NCI-H446 treated with DMSO at 0.1 percent for 48 hours (cell line): ENCODE measurements at regions not wholly inside any gene's neighbourhood (a gene's known extent, or its start where the extent isn't known, plus 50 kb on each side); places are given as distances from the start of the nearest gene placed in this dataset.

Experiments
- DNase-seq: peaks from one replicate; lab custom pipeline; 2025; lab: John Stamatoyannopoulos, UW

DNA sequence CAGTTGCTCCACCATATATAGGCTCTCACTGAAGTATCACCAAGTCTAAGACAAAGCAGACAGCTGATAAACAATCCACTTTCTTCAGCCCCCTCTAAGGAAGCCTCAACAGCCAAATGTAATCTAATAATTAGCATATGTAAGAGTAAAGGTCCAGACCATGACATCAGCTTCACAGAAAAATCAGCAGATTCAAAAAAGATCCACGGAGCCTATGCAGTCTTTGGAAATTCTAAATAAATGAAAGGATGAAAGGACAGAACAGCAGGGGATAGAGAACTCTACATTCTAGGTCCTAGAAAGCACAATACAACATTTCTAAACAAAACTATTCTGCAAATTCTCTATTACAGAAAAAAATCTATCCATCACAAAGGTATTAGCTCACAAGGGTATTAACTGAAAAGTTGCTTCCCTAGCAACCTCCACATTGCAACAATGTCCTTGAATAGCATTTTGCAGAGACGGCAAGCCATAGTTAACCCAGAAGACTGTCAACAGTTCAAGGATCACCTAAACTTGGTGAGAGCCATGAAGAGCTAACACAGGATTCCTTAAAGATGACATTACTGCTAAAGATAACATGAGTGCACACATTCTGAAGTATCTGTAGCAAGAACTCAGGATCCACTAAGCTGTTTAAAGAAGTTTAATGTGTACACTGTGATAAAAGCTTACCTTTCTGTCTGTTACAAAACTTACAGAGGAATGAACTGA lies 74.3 kb downstream of the SIPA1L2 start:
- no peak for DNase-seq

DNA sequence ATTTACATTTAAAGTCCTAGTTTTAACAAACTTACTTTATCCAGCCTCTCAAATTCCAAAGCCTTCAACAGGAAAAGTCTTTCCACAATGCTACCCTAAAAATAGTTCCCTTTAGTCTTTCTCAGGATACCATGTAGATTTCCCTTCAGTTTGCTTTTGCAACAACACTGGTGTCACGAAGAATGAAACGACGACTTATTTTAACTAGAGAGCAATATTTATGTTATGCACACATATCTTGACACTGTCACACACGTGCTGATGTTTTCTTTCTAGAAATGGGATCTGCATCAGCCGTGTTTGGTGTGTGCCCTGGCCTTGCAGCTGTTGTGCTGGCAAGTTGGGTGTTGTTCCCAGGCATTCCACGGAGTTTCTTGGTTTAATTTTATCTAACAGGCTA lies 75.5 kb downstream of the SIPA1L2 start:
- DNase-seq, result no peak

DNA sequence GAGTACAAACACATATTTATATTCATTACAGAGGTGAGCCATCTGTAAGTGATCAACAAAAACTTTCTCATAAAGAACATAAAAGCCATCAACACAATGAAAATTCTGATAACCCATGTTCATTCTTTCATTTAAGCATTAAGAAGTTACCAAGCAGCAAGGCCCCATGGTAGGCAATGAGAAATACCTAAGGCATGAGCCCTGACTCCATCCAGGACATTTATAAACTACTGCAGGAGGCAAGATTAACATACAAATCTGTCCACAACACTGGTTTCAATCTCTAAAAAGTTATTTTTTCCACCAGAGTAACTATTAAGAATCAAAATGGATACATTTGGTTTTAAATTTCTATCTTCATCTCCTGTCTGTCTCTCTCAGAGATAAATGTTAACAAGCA lies 76.1 kb downstream of the SIPA1L2 start:
- DNase-seq, result no peak

DNA sequence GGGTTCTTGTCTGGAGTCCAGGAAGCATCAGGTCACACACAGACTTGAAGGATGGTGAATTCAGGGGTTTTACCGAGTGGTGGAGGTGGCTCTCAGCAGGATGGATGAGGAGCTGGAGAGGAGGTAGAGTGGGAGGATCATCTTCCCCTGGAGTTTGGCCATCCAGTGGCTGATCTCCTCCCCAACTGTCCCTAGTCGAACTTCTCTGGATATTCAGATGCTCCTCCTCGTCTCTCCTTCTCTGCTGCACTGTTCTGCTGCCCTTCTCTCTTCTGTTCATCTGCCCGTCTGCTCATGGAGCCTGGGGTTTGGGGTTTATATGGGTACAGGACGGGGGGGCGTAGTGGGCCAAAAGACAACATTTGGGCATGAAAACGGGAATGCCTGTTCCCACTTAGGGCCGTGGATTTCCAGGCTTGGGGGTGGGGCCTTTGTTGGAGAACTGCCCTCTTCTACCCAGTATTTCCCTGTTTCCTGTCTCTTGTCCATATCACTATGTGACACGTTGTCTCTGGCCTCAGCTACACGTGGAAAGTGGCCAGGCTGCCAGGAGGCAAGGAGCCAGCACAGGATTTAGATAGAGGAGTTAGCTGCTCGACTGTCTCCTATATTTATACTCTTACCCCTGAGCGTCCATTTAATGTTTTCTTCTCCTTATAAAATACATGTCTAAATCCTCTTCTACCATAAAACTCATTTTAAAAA lies 76.7 kb downstream of the SIPA1L2 start:
- peak; percentile 25 for DNase-seq

DNA sequence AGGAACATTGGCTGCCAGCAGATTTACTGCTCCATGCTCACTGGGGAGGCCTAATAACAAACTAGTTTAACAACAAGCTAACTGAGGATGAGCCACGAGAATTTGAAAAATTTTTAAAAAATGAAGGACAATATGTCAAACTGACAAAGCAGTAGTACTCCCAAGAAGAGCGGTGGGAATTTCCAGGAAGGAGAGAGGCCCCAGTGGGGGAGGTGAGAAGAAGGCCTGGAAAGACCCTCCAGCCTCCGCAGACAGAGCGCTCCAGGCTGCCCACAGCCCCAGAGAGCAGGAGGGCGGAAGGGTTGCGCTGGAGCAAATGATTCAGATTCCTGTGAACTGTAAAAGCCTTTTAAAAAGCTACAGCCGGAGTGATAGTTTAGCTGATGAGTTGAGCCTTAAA lies 78.5 kb downstream of the SIPA1L2 start:
- no peak for DNase-seq

DNA sequence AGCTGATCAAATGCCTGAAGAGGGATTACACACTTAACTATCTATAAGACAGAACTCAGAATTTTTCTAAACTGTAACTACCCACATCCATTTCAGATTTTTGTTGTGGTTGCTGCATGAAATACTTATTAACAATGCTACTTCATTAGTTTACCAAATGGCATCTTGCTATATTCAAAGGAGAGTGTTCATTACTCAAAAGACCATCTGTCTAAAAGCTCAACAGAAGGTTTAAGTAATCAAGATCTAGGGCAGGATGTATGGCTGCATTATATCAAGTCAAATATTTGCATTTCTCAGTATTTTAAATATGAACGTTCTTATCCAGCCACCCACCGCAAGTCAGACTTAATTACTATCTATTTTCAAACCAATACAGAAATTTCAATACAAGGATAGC lies 79.9 kb downstream of the SIPA1L2 start:
- DNase-seq, result peak; percentile 59

DNA sequence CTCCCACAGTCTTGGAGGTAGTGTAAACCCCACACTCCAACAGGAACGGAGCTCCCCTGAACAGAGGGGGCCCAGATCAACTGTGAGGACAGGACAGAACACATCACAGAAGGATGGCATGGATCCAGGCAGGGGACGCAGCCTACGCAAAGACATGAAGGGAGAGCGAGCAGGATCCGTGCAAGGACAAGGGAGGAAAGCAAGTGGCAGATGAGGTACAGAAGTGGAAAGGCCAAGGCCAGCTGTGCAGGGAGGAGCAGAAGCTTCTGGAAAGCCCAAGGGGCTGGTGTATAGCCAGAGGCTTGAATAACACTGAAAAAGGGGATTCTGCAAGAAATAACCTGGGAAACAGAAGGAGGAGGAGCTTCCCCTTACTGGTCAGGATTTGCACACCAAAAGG lies 81.2 kb downstream of the SIPA1L2 start:
- DNase-seq, result no peak

DNA sequence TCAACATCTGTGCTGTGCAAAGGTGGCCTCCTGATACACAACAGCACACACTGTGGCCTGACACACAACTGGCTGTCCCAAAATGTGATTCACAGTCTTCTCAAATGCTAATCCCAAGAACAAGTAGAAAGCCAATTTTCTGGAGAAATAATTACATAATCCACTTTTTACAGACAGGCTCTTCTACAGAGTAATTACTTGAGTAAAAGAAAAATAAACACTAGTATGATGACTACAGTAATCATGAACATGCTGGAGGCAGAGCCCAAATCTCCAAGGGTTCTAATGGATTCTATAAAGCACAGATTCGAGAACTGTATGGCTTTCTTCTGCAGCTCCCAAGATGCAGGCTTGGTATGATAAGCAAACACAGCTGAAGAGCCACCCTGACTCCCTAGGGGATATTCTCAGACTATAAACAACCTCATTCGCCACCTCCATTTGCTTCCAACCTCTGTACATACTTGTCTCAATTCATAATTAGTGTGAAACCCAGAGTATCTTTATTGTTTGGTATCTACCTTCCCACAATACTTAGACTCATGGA lies 81.9 kb downstream of the SIPA1L2 start:
- DNase-seq, result no peak

DNA sequence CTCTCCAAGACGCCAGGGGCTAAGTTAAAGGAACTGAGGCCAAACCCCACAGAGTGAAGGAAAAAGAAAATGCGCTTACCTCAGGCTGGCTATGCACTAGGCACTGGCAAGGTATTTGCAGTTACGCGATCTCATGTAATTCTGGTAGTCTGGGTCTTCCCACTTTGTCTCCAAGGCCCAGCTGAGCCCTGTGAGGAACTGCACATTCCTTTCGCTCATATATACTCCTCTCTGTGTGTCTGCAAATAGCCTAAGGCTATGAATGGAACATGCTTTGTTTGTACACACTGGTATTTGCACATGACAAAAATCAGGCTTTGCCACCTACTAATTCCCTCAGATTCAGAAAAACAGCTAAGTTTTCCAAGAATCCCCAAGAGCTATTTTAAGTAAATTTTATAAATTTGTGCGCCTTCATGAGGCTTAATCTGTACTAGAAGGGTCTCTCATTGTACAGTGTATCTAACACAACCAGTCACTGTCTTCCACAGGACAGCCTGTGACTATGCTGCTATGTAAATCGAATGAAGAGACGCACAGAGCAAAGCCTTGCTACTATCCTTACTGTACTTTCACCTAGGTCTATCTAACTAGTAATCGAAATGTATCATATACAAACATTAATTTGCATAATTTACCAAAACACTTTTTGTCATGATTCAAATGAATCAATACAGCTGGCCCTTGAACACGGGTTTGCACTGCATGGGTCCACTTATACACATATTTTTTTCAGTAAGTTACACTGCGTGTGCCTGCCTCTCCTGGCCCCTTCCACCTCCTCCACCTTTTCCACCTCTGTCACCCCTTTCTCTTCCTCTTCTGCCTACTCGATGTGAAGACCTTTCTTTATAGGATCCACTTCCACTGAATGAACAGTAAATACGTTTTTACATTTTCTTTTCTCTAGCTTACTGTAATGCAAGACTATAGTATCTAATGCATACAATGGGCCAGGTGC lies 87.0 kb downstream of the SIPA1L2 start:
- DNase-seq, result no peak

DNA sequence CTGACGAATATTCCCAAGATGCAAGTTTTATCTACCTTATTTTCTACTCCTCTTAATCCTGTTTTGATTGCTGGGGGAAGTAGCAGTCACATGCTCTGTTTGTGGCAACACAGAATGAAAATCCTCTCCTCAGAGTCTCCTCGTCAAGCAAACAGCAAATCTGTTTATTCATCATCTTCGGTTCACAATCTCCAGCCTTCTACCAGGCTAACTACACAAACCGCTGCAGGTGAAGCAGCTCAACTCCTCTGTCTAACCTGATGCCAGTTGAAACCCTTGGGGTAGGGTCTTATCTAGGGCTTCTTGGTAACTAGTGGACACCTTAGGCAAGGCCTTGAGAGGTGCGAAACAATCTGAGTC lies 91.0 kb downstream of the SIPA1L2 start:
- no peak for DNase-seq

DNA sequence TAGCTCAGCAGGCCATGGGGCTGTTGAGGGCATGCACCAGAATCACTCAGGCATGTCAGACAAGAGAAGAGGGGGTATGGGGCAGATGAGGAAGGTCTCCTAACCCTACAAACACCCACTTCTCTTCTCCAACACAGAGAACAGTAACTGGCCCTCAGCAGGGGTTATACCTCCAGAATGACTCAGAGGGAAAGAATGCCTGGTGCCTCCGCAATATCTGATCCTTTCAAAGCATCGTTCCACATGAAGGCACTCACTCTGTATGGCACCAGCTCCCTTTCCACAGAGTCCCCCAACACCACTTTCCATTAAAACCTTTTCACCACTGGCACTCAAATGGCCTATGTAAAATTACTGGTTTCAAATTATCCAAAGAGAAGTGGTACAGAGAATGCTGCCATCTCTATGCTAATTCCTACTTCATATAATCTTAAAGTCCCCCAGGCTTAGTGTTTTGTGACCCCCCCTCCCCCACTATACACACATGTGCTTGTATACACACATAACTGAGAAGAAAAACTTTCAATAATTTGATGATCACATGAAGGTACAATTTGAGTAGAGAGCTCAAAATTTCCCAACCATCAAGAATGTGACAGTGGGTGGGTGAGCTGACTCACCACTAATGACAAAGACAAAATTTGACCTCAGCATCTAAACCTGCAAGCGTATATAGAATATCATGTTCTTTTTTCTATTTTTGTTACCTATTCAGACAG lies 91.5 kb downstream of the SIPA1L2 start:
- peak; percentile 25 for DNase-seq

DNA sequence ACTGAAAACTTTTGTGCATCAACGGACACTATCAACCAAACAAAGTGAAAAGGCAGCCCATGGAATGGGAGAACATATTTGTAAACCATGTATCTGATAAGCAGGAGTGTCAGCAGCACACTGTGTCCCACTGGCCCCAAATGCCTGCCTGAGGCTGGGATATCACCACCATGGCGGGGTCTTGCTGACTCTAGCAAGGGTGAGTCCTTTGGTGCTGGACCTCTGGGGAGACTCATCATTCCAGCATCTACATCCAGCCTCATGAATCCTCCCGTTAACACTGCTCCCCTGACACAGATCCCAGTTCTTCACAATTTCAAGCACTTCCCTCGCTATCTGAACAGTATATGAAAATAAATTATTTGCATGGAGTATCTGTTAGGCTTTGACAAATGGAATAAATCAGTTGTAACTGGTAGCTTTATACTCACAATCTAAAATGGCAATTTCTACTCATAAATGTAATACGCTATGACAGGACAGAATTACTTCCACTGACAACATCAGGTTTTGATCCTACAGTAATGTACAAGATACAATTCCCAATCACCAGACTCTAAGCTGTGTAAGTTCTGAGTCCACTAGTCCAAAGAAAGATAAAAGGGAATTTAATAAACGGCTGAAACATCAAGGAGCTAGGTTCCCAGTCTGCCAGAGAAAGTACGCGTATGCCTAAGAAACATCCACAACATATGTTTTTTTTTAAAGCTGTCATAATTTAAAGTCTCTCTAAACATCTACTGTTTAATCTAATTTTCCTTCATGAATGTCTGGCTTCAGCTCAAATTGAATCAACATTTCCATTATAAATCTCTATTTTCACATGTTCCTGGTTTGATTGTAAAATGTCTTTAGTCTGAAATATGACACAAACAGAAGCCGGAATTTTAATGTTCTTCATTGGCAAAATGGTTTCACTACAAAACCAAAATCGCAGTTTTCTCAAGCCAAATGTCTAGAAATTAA lies 95.1 kb downstream of the SIPA1L2 start:
- no peak for DNase-seq

DNA sequence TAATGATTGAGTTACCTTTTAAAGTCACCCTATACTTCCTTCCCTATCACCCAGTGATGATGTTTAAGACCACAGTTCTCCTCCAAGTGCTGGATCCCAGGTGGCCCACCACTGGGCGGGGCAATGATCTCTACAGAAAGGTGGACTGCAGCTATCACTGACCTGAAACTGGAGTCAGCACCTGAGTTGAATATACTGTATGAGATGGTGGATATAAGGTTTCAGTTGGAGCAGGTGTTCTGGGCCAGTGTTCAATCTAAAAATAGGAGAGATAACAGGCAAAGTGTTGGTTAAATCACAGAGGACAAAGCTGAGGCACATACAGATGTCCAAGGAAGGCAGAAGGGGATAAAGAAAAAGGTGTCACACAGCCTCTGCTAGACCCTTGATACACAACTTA lies 96.6 kb downstream of the SIPA1L2 start:
- no peak for DNase-seq

DNA sequence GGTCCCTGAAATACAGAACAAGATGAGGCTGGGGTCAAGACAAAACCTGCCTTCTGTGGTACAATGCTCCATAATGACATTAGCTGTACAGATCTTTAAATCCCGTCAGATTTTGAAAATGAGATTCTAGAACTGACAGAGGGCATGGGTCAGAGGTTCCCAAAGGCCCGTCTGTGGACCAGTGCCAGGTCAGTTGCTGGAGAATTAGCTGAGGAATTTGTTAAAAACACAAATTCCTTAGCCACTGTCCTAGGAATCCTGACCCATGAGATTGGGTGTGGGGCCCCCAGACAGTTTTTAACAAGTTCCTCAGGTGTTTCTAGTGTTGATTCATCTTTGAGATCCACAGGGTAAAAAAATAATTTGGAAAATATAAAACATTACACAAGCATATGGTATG lies 97.0 kb downstream of the SIPA1L2 start:
- DNase-seq, result no peak

DNA sequence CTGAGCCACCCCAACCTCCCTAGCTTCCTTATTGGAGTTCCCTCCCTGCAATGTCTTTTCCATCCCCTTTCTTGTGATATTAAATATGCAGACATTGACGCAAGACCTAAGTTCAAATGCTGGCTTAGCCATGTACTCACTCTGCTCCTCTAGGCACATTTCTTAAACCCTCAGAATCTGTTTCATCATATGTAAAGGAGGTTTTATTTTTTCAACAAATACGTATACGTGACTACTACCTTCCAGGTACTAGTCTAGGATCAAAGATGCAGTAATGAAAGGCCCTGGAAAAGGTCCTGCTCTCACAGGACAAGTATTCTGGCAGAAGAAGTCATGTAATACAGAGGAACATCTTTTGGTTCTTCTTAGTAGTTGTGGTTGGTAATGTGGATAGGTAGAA lies 98.6 kb downstream of the SIPA1L2 start:
- no peak for DNase-seq

DNA sequence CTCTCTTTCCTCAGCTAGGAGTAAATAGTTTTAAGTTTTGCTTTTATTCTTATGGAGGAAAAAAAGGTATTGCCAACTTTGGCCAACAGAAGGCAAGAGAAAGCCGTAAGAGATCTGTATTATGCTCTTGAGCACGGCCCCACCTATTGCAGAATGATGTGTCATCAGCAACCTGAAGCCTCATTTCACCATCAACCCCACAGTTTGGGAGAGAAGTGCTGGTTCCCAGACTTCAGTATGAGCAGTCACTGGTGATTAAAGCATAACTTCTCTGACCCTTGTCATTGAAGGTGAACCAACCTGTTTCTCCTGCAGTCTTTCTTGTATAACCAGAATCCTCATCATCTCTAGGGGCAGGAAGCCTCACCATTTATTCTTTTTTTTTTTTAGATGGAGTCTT lies 100.2 kb downstream of the SIPA1L2 start:
- no peak for DNase-seq

DNA sequence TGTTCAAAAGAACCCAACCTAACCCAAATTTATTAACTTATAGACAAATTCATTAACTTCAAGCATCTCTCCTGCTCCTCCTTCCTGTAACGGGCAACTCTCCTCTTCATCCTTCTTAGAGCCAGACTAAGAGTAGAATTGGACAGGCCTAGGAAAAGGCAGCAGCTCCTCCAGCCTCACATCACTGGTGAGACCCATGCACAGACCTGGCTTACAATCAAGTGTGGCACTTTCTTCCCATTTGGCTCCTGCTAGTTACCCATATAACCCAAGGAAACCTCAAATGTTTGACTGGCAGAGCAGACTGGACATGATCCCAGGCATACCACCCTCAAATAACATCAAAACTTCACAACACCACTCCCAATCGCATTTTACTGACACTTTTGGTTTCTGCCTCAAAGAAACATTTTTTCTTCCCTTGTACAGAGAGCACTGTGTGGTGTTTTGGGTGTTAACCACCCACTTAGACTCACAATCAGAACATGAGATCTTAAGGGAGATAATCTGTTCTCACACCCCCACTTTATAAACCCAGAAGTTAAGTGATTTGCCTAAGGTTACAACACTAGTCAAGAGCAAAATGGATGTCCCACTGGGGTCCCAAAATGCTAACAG lies 101.4 kb downstream of the SIPA1L2 start:
- DNase-seq, result no peak

DNA sequence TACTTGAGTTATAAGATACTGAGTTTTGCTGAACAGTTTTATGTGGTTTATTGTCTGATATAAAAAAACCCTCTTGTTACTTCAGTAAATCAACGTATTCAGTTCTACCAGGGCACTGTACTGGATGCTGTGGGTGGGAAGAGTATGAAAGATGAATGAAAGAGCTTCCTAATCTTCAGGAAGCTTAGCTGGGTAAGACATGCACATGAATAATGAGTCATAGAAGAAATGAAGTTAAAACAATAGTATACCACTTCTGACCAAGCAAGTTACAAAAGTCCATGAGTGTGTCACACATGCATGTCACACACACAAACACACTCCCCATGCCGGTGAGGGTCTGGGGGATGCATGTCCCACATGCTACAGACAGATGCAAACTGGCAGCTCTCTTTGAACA lies 105.9 kb downstream of the SIPA1L2 start:
- DNase-seq, result no peak

DNA sequence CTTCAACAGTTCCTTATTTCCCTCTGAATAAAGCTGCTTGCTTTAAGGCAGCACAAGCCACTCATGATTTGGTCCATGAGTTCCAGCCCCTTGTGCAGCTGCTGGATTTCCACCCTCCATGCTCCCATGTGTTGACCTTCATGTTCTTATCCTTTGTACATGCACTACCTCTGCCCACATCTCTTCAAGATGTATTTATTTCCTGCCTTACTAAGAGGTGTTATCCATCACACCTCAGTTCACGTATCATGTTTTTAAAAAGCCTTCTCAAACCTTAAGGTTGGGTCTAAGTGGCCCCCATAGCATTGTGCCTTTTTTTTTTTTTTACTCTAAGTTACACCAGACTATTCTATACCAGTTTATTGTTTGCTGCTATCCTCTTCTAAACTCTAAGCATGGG lies 107.7 kb downstream of the SIPA1L2 start:
- no peak for DNase-seq

DNA sequence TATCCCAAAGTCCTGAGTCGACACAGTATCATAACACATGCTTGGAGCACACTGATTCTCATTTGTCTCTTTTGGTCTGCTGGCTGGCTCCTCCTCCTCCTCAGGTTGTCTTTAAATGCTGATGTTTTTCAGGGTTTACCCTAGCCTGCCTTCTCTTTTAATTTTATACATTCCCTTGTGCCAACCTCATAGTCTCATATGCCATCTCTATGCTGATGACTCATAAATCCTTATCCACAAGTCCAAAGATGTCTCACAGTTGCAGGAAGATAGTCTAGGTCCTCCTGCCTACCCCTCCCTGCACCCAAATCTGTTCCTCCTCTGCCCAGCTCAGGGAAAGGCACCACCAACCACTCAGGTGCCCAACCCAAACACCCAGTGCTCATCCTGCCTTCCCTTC lies 108.3 kb downstream of the SIPA1L2 start:
- no peak for DNase-seq
